Gastrocnemius medialis (tissue), 4 donors: ENCODE measurements at regions not wholly inside any gene's neighbourhood (a gene's known extent, or its start where the extent isn't known, plus 50 kb on each side); places are given as distances from the start of the nearest gene placed in this dataset.

Source experiments
- POLR2A ChIP-seq, 2 donors: fragments of 450-650 bp; IDR thresholded peaks; one replicate each; pipeline ENCODE4 v1.6.1; 2017; ENCODE audit warnings: antibody characterized with exemption in 2 of 2, mild to moderate bottlenecking in 2 of 2, moderate library complexity in 2 of 2
- TF ChIP-seq, protein P1 (sequence below), 5 experiments: fragments of 450-650 bp in 3 of 5; fragments of 200-600 bp in 2 of 5; sonication (generic) in 2 of 5; IDR thresholded peaks in 4 of 5; conservative IDR thresholded peaks in 1 of 5; 1 replicate in 4 of 5; 2 replicates in 1 of 5; pipeline ENCODE4 v1.5.1; 2016 to 2019; ENCODE audit warnings: antibody characterized with exemption in 5 of 5, mild to moderate bottlenecking in 3 of 5, moderate library complexity in 3 of 5

- TF ChIP-seq, protein P1, sequence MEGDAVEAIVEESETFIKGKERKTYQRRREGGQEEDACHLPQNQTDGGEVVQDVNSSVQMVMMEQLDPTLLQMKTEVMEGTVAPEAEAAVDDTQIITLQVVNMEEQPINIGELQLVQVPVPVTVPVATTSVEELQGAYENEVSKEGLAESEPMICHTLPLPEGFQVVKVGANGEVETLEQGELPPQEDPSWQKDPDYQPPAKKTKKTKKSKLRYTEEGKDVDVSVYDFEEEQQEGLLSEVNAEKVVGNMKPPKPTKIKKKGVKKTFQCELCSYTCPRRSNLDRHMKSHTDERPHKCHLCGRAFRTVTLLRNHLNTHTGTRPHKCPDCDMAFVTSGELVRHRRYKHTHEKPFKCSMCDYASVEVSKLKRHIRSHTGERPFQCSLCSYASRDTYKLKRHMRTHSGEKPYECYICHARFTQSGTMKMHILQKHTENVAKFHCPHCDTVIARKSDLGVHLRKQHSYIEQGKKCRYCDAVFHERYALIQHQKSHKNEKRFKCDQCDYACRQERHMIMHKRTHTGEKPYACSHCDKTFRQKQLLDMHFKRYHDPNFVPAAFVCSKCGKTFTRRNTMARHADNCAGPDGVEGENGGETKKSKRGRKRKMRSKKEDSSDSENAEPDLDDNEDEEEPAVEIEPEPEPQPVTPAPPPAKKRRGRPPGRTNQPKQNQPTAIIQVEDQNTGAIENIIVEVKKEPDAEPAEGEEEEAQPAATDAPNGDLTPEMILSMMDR (IDR thresholded peaks at IDR 0.05 in 4 of 5, conservative IDR thresholded peaks at IDR 0.05 in 1 of 5): no peak
- TF ChIP-seq POLR2A (IDR thresholded peaks at IDR 0.05): no peak
Measured at GRCh38 chr6:126153661-126154060, 167.3 kb downstream of the TRMT11 start.
